ENCODE measurements at regions not wholly inside any gene's neighbourhood (a gene's known extent, or its start where the extent isn't known, plus 50 kb on each side); places are given as distances from the start of the nearest gene placed in this dataset.
"Not testable (repeated sequence)": the region's sequence is repeated elsewhere in the genome, so short reads cannot be mapped to it uniquely, and the experiment has no call there.

DNA sequence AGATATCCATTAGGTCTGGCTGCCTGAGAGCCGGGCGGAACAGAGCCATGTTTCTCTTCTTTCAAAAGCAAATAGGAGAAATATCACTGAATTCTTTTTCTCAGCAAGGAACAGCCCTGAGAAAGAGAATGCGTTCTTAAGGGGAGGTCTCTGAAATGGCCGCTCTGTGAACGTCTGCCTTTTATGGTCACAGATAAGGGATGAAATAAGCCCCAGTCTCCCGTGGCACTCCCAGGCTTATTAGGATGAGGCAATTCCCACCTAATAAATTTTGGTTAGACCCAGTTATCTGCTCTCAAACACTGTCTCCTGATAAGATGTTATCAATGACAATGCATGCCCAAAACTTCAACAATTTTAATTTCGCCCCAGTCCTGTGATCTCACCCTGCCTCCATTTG, 133.4 kb upstream of the KCNJ18 start:
- not testable (repeated sequence) for DNase-seq

DNA sequence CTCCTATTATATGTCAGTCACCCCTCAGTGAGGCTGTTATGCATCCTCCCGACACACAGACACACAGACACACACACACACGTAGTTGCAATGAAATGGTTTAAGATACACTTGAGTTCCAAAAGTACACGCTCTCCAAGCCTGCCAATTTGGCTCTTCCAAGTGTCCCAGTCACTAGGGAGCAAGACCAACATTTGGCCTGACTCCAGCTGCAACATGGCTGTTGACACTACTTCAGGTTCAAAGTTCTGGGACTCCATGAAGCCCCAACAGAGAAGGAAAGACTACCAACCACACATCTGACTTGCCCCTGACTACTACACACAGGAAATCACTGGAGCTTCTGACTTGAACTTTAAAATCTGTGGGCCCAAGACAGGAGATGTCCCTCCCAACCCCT, 128.1 kb upstream of the KCNJ18 start:
- DNase-seq: no peak

DNA sequence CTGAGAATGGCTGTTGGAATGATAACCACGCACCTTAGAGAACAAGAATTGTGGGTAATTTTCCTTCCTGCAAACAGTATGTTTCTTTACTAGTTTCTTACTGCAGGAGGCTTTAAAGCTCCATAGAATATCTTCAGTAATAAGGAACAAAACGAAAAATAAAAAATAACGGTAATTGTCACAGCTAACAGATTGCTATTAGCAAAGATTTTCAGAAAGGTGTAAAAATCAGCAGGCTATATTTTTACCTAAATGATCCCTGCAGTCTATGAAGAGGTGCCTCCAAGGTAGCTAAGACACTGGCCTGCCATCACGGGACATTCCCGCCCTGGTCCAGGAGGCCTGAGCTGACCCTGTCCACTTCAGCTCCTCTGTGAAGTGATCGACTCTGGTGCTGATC, 127.6 kb upstream of the KCNJ18 start:
- DNase-seq: not testable (repeated sequence)

GRCh38 chr17:21570427-21570826, 121.9 kb upstream of the KCNJ18 start:
- DNase-seq: not testable (repeated sequence)

DNA sequence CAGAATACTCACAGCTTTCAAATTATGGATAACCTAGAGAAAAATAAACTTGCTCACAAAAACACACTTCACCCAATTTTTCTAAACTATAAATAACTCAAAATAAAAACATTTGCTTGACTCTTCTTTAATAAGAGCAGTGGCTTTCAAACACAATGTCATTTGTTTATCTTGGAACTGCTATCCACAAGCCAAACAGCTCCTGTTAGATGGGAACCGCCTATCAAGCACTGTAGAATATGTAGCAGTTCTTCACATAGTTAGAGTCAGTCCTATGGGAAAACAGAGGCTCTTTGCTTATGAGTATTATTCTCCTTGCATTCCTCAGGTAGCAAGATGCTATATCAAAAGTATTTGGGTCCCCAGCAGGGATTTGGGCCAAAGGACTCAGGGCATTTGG, 120.2 kb upstream of the KCNJ18 start:
- DNase-seq: not testable (repeated sequence)

- DNase-seq: not testable (repeated sequence)
These were observed 118.9 kb upstream of the KCNJ18 start for GRCh38 chr17:21573271-21573960.

- no peak for DNase-seq
These were observed 118.2 kb upstream of the KCNJ18 start for GRCh38 chr17:21573961-21574610.

DNA sequence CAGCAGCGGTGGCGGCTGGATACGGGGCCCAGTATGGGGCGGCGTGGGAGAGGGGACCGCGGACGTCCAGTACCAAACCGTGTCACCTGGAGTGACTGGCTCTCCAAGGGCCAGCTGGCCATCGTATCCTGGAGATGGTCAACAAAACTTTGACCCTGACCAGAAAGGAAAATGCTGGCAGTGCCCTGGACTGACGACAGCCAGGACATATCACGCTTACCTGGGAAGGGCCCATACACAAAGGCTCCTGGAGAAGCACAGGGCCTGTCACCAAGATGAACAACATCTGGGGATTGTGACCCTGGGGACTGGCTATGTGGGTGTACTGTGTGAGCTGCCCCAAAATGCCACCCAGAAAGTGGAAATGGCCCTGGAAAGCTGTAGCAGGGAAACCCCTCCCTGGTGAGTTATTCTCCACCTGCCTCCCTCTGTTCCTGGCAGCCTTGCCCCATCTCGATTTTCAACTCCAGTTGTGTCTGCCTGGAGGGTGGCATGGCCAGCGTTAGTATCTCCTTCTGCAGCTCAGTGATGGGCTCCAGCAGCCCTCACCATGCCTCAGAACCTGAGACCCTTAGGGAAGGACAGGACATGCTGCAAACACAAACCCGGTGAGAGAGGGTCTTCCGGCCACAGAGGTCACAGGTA, 117.6 kb upstream of the KCNJ18 start:
- DNase-seq: not testable (repeated sequence)

- not testable (repeated sequence) for DNase-seq
These were observed 113.5 kb upstream of the KCNJ18 start for GRCh38 chr17:21578783-21579182.

DNA sequence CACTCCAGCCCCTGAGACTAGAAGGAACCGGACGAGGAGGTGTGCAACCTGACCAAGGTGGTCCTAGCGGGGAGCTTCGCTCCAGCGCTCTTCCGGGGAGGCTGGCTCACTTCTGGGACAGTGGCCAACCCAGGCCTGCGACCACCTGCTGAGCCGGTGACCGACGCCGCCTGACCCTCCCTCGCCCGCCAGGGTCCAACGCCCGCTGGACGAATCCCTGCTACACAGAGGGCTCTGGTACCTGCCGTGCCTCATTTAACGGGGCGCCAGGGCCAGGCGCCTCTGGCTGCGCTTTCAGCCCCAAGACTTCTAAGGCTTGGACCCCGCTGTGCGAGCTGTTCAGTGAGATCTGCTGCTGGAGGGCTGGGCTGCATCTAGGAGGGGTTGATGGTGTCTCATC, 99.5 kb upstream of the KCNJ18 start:
- no peak for DNase-seq

- DNase-seq: not testable (repeated sequence)
These were observed 98.7 kb upstream of the KCNJ18 start for GRCh38 chr17:21593452-21594105.

GRCh38 chr17:21595086-21595485, 97.2 kb upstream of the KCNJ18 start:
- no peak for DNase-seq

- DNase-seq: no peak
These were observed 90.1 kb upstream of the KCNJ18 start for GRCh38 chr17:21602176-21602575.

DNA sequence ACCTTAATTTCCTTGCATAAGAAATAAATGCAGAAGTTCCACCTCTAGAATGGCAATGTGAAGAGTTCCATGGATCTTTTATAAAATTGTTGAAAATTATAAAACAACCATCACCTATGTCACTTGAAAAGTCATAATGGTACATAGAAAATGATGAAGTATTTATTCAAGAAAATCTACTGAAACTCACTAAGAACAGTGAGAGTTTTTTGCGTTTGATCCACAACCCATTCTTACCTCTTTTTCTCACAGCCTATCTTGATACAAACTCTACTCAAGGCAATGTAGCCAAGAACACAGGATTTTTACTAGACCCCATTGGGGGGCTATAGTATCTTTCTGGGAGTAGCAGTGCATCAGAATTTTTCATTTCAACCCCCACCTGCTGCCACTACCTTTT, 89.0 kb upstream of the KCNJ18 start:
- not testable (repeated sequence) for DNase-seq

DNA sequence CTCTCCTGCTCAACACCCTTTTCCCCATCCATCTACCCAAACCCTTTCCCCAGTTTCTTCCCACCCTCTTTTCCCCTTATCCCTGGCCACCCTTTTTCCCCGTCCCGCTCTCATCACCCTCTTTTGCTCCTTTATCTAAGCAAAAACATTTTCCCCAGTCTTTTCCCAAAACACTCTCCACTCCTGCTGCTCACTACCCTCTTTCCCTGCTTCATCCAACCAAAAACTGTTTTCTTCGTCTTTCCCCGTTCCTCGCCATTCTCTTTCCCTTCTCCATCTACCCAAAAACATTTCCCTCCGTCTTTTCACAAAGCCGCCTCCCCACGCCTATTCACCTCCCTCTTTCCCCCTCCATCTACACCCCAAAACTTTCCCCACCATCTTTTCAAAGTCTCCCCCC, 80.9 kb upstream of the KCNJ18 start:
- not testable (repeated sequence) for DNase-seq

GRCh38 chr17:21612123-21613070, 79.9 kb upstream of the KCNJ18 start:
- not testable (repeated sequence) for DNase-seq

DNA sequence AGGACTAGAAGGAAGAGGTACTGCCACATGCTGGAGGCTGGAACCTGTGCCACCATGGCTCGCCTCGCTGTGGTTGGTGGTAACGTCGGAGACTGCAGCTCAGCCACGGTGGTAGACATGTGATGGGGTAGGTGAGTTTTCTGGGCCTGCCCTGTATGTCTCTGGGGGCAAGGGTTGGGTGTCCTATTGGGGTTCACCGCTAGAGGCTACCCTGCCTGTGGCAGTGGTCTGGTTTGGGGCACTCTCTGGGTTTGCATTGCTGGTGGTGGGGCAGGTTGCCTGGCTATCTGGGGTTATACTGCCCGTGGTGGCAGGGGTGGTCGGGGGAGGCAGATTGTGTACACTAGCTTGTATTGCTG, 79.3 kb upstream of the KCNJ18 start:
- no peak for DNase-seq

DNA sequence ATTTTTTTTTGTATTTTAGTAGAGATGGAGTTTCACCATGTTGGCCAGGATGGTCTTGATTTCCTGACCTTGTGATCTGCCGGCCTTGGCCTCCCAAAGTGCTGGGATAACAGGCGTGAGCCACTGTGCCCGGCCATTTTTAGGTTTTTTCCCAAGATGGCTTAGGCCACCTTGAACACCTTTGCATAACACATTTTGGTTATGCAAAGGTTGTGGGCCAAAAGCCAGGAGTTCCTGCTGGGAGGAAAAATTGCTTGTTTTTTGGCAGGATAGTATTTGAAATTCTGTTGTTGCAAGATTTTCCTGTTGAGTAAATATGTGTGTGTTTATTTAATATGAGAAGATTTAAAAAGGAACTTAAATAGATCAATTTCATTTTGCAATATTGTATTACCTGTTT, 65.3 kb upstream of the KCNJ18 start:
- DNase-seq: not testable (repeated sequence)
